ENCODE measurements at regions not wholly inside any gene's neighbourhood (a gene's known extent, or its start where the extent isn't known, plus 50 kb on each side); places are given as distances from the start of the nearest gene placed in this dataset.
A peak's percentile ranks its signal among the peaks of the same experiment; 100 is the strongest.

GRCh38 chr1:188050250-188050649, 1221.5 kb downstream of the PLA2G4A start:
- DNase-seq (ENCODE audit: low read depth, low spot score) = no peak

GRCh38 chr1:188056011-188056410, 1227.3 kb downstream of the PLA2G4A start:
- no peak overlapping the region for H3K27ac ChIP-seq
- no peak for DNase-seq (ENCODE audit: low read depth, low spot score)

More at GRCh38 chr1:188050250-188050649, 1221.5 kb downstream of the PLA2G4A start:
- no peak overlapping the region for H3K27ac ChIP-seq

- H3K27ac ChIP-seq = no peak overlapping the region
- DNase-seq (ENCODE audit: low read depth, low spot score) = no peak
Measured at GRCh38 chr1:188058801-188059200, 1230.1 kb downstream of the PLA2G4A start.

- DNase-seq (ENCODE audit: low read depth, low spot score) = no peak
Measured at GRCh38 chr1:188061881-188062280, 1233.1 kb downstream of the PLA2G4A start.

GRCh38 chr1:188062456-188062855, 1233.7 kb downstream of the PLA2G4A start:
- DNase-seq (ENCODE audit: low read depth, low spot score) = no peak
- no peak overlapping the region for H3K27ac ChIP-seq

More at GRCh38 chr1:188061881-188062280, 1233.1 kb downstream of the PLA2G4A start:
- H3K27ac ChIP-seq = no peak overlapping the region

GRCh38 chr1:188065917-188066316, 1237.2 kb downstream of the PLA2G4A start:
- DNase-seq (ENCODE audit: low read depth, low spot score) = no peak
- H3K27ac ChIP-seq = no peak overlapping the region

GRCh38 chr1:188070848-188071247, 1242.1 kb downstream of the PLA2G4A start:
- H3K27ac ChIP-seq = no peak overlapping the region
- no peak for DNase-seq (ENCODE audit: low read depth, low spot score)

GRCh38 chr1:188089015-188089414, 1260.3 kb downstream of the PLA2G4A start:
- no peak for DNase-seq (ENCODE audit: low read depth, low spot score)
- no peak overlapping the region for H3K27ac ChIP-seq

- H3K27ac ChIP-seq = no peak overlapping the region
- DNase-seq (ENCODE audit: low read depth, low spot score) = no peak
Measured at GRCh38 chr1:188089461-188089860, 1260.7 kb downstream of the PLA2G4A start.

GRCh38 chr1:188096521-188096920, 1267.8 kb downstream of the PLA2G4A start:
- no peak overlapping the region for H3K27ac ChIP-seq
- no peak for DNase-seq (ENCODE audit: low read depth, low spot score)

GRCh38 chr1:188117436-188117835, 1288.7 kb downstream of the PLA2G4A start:
- peak; percentile 12 for DNase-seq (ENCODE audit: low read depth, low spot score)
- H3K27ac ChIP-seq = peak overlapping the region; percentile 38

GRCh38 chr1:188122646-188123045, 1293.9 kb downstream of the PLA2G4A start:
- DNase-seq (ENCODE audit: low read depth, low spot score) = peak; percentile 6
- no peak overlapping the region for H3K27ac ChIP-seq

GRCh38 chr1:188127507-188127906, 1298.8 kb downstream of the PLA2G4A start:
- DNase-seq (ENCODE audit: low read depth, low spot score) = no peak
- no peak overlapping the region for H3K27ac ChIP-seq

GRCh38 chr1:188128761-188129160, 1300.0 kb downstream of the PLA2G4A start:
- H3K27ac ChIP-seq = no peak overlapping the region
- peak; percentile 14 for DNase-seq (ENCODE audit: low read depth, low spot score)

- H3K27ac ChIP-seq = no peak overlapping the region
- DNase-seq (ENCODE audit: low read depth, low spot score) = no peak
Measured at GRCh38 chr1:188129856-188130838, 1301.4 kb downstream of the PLA2G4A start.

GRCh38 chr1:188137221-188137620, 1308.5 kb downstream of the PLA2G4A start:
- no peak overlapping the region for H3K27ac ChIP-seq
- DNase-seq (ENCODE audit: low read depth, low spot score) = no peak

GRCh38 chr1:188140958-188141357, 1312.2 kb downstream of the PLA2G4A start:
- no peak for DNase-seq (ENCODE audit: low read depth, low spot score)
- H3K27ac ChIP-seq = no peak overlapping the region

GRCh38 chr1:188154196-188154595, 1325.4 kb downstream of the PLA2G4A start:
- DNase-seq (ENCODE audit: low read depth, low spot score) = no peak
- H3K27ac ChIP-seq = no peak overlapping the region

GRCh38 chr1:188154761-188155160, 1326.0 kb downstream of the PLA2G4A start:
- no peak overlapping the region for H3K27ac ChIP-seq
- DNase-seq (ENCODE audit: low read depth, low spot score) = no peak

GRCh38 chr1:188155261-188155660, 1326.5 kb downstream of the PLA2G4A start:
- H3K27ac ChIP-seq = no peak overlapping the region
- DNase-seq (ENCODE audit: low read depth, low spot score) = no peak

GRCh38 chr1:188164459-188164858, 1335.7 kb downstream of the PLA2G4A start:
- no peak for DNase-seq (ENCODE audit: low read depth, low spot score)
- H3K27ac ChIP-seq = no peak overlapping the region

- no peak for DNase-seq (ENCODE audit: low read depth, low spot score)
- no peak overlapping the region for H3K27ac ChIP-seq
Measured at GRCh38 chr1:188166654-188167053, 1337.9 kb downstream of the PLA2G4A start.
